ENCODE measurements at regions not wholly inside any gene's neighbourhood (a gene's known extent, or its start where the extent isn't known, plus 50 kb on each side); places are given as distances from the start of the nearest gene placed in this dataset.
A peak's percentile ranks its signal among the peaks of the same experiment; 100 is the strongest.

DNA sequence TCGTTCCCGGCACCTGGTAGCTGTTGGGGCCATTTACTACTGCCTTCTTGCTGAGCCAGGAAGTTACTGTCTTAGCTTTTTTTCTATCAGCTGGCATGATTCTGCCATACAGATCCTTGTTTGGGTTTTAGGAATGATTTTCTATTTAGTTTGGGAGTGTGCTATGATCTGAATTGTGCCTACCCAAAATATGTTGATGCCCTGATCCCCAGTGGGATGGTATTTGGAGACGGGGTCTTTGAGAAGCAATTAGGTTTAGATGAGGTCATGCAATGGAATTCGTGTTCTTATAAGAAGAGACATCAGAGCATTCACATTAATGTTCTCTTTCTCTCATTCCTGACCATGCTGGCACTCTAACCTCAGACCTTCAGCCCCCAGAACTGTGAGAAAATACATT lies 59.4 kb upstream of the HS3ST2 start:
- H3K36me3 Mint-ChIP-seq (ENCODE audit: low read depth), result no peaks in the 10 kb centered on the region
- TF ChIP-seq, protein P1, sequence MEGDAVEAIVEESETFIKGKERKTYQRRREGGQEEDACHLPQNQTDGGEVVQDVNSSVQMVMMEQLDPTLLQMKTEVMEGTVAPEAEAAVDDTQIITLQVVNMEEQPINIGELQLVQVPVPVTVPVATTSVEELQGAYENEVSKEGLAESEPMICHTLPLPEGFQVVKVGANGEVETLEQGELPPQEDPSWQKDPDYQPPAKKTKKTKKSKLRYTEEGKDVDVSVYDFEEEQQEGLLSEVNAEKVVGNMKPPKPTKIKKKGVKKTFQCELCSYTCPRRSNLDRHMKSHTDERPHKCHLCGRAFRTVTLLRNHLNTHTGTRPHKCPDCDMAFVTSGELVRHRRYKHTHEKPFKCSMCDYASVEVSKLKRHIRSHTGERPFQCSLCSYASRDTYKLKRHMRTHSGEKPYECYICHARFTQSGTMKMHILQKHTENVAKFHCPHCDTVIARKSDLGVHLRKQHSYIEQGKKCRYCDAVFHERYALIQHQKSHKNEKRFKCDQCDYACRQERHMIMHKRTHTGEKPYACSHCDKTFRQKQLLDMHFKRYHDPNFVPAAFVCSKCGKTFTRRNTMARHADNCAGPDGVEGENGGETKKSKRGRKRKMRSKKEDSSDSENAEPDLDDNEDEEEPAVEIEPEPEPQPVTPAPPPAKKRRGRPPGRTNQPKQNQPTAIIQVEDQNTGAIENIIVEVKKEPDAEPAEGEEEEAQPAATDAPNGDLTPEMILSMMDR (IDR thresholded peaks at IDR 0.05), result no peak
- H3K27ac Mint-ChIP-seq, result no peak overlapping the region
- no peaks in the 10 kb centered on the region for H3K9me3 Mint-ChIP-seq
- H3K4me1 Mint-ChIP-seq, result no peaks in the 10 kb centered on the region
- H3K4me3 Mint-ChIP-seq, result no peak overlapping the region
- DNase-seq, result no peak
- H3K27me3 Mint-ChIP-seq (ENCODE audit: low read depth, poor library complexity), result peaks cover 35% of the 10 kb centered on the region

DNA sequence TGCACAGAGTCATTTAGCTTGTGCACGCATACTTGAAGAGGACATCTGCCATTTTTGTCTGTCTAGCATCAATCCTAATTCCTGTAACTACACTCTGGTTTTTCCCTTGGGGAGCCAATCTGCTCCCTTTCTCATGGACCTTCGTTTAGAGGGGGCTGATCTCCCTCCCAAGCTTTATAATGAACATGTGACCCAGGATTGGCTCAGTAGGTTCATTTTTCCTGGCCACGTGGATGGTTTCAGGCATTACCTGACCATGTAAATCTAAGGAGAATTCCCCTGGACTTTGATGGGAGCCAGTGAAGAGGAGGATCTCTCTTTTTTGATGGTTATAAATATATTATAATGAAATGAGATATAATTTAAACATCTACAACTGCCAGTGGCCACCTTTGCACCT lies 56.8 kb upstream of the HS3ST2 start:
- TF ChIP-seq, protein P1 (IDR thresholded peaks at IDR 0.05), result no peak
- Mint-ChIP-seq H3K4me1 (no peaks in the 10 kb centered on the region), H3K36me3 (ENCODE audit: low read depth) (no peaks in the 10 kb centered on the region), H3K4me3 (no peak overlapping the region), H3K27ac (no peak overlapping the region), H3K9me3 (no peaks in the 10 kb centered on the region), H3K27me3 (ENCODE audit: low read depth, poor library complexity) (peaks cover 28% of the 10 kb centered on the region)
- no peak for DNase-seq

DNA sequence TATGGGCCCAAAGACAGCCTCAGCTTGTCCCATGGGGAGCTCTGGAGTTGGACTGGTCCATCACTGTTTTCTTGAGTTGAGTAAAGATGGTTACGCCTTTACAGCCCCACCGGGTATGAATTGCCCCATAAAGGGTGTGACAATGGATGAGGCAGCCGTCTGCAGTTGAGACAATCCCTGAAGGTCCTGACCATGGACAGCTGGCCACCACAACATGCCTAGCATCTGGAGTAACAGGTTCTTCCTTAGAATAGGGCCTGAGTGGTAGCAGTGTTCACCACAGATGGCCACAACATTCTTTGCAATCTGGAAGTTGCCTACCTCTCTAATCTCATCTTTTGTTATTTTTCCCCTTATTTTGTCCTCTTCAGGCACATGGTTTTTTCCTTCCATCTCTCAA lies 51.5 kb upstream of the HS3ST2 start:
- Mint-ChIP-seq H3K4me1 (peaks cover 6% of the 10 kb centered on the region), H3K36me3 (ENCODE audit: low read depth) (no peaks in the 10 kb centered on the region), H3K4me3 (no peak overlapping the region), H3K9me3 (no peaks in the 10 kb centered on the region), H3K27ac (no peak overlapping the region), H3K27me3 (ENCODE audit: low read depth, poor library complexity) (peaks cover 11% of the 10 kb centered on the region)
- TF ChIP-seq, protein P1 (IDR thresholded peaks at IDR 0.05), result no peak
- no peak for DNase-seq

DNA sequence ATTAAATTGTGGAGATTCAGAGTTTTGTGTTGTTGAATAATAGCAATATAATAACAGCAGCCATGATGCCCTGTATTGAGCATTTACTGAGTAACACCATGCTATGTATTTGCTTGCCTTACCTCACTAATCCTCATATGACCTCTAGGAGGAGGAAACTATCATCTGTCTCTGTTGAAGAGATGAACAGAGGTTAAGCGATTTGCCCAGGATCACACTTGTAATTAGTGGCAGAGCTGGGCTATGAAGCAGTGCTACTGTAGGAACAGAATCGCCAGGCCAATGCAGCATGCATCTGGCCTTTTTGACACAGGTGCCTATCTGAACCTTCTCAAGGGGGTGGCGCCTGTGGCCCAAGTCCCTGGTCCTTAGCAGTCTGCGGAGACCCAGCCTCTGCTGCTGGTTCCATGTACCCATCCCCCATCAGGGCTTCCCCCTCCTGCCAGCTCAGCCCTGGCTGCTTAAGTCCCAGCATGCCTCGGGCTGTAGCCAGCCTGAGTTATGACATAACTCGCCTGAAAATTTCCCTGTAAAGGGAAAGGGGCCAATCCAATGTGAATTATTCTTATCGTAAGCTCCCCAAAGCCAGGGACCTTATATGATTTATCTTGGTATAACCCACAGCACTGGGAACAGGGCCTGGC lies 50.4 kb upstream of the HS3ST2 start:
- peak; percentile 6 for DNase-seq
- Mint-ChIP-seq H3K27ac (no peak overlapping the region), H3K9me3 (no peaks in the 10 kb centered on the region), H3K4me1 (peaks cover 6% of the 10 kb centered on the region), H3K27me3 (ENCODE audit: low read depth, poor library complexity) (peaks cover 8% of the 10 kb centered on the region), H3K36me3 (ENCODE audit: low read depth) (no peaks in the 10 kb centered on the region), H3K4me3 (no peak overlapping the region)
- TF ChIP-seq, protein P1 (IDR thresholded peaks at IDR 0.05), result no peak
